ENCODE measurements at regions not wholly inside any gene's neighbourhood (a gene's known extent, or its start where the extent isn't known, plus 50 kb on each side); places are given as distances from the start of the nearest gene placed in this dataset.
"Not testable (repeated sequence)": the region's sequence is repeated elsewhere in the genome, so short reads cannot be mapped to it uniquely, and the experiment has no call there.

GRCh38 chr14:86331341-86331740, 801.4 kb downstream of the FLRT2 start:
- TF ChIP-seq CTCF (conservative IDR thresholded peaks at IDR 0.05; ENCODE audit: control insufficient read depth, insufficient read depth, low read depth, low read length), result no peak
- DNase-seq (ENCODE audit: low read depth), result no peak
- no peak overlapping the region for H3K4me3 ChIP-seq (ENCODE audit: control insufficient read depth, low read depth, low read length)

- no peak for DNase-seq (ENCODE audit: low read depth)
- no peak overlapping the region for H3K4me3 ChIP-seq (ENCODE audit: control insufficient read depth, low read depth, low read length)
- no peak for TF ChIP-seq CTCF (conservative IDR thresholded peaks at IDR 0.05; ENCODE audit: control insufficient read depth, insufficient read depth, low read depth, low read length)
Measured at GRCh38 chr14:86321151-86321550, 791.2 kb downstream of the FLRT2 start.

- not testable (repeated sequence) for H3K4me3 ChIP-seq (ENCODE audit: control insufficient read depth, low read depth, low read length)
Measured at GRCh38 chr14:86312154-86312665, 782.3 kb downstream of the FLRT2 start.

DNA sequence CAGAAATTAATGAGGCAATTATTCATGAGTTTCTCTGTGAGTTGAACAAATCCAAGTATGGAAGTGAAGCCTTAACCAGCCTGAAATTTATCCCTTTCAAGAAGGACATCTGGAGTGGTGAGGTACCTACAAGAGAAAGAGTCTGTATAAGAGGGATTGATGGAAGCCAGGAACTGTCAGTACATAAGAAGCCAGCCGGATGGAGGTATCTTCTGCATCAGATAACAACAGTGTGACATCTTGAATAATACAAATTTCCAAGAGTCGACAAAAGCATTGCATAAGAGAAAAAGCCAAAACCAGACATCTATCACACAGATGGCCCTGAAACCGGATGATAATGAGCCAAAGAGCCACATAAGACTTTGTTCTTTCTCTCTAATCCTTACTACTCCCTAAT, 781.2 kb downstream of the FLRT2 start:
- no peak for TF ChIP-seq CTCF (conservative IDR thresholded peaks at IDR 0.05; ENCODE audit: control insufficient read depth, insufficient read depth, low read depth, low read length)
- no peak for DNase-seq (ENCODE audit: low read depth)
- H3K4me3 ChIP-seq (ENCODE audit: control insufficient read depth, low read depth, low read length), result no peak overlapping the region

More at GRCh38 chr14:86312154-86312665, 782.3 kb downstream of the FLRT2 start:
- DNase-seq (ENCODE audit: low read depth), result not testable (repeated sequence)

DNA sequence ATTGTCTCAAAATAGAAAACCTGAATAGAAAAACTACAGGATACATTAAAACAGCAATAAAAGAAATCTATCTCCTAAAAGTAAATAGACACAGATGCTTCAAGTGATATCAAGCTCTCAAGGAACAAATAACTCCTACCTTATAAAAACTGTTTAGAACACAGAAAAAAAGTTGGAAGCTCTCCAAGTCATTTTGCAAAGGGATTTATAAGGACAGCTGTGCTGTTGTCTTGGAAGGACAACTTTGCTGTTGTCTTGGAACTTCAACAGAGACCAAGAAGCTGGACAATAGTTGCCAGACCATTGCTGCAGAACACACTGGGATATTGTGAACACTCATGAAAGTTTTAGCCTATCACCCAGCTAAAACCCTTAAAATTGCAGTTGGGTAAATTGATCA, 780.7 kb downstream of the FLRT2 start:
- no peak overlapping the region for H3K4me3 ChIP-seq (ENCODE audit: control insufficient read depth, low read depth, low read length)
- no peak for DNase-seq (ENCODE audit: low read depth)
- no peak for TF ChIP-seq CTCF (conservative IDR thresholded peaks at IDR 0.05; ENCODE audit: control insufficient read depth, insufficient read depth, low read depth, low read length)

DNA sequence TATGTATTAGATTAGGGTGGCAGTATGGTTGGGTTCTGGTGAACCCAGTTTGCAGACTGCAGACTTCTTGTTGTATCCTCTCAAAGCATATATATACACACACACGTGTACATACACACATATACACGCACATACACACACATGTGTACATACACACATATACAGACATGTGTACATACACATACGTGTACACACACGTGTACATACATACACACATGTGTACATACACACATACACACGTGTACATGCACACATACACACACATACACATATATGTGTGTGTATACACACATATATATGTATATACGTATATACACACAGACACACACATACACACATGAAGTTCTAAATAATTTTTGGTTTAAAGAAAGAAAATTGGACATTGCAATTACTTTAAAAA, 780.2 kb downstream of the FLRT2 start:
- H3K4me3 ChIP-seq (ENCODE audit: control insufficient read depth, low read depth, low read length), result no peak overlapping the region
- no peak for TF ChIP-seq CTCF (conservative IDR thresholded peaks at IDR 0.05; ENCODE audit: control insufficient read depth, insufficient read depth, low read depth, low read length)
- no peak for DNase-seq (ENCODE audit: low read depth)

- H3K4me3 ChIP-seq (ENCODE audit: control insufficient read depth, low read depth, low read length), result no peak overlapping the region
- DNase-seq (ENCODE audit: low read depth), result no peak
- no peak for TF ChIP-seq CTCF (conservative IDR thresholded peaks at IDR 0.05; ENCODE audit: control insufficient read depth, insufficient read depth, low read depth, low read length)
Measured at GRCh38 chr14:86305058-86305457, 775.1 kb downstream of the FLRT2 start.
